Esophagus muscularis mucosa (tissue), 4 donors: ENCODE measurements at regions not wholly inside any gene's neighbourhood (a gene's known extent, or its start where the extent isn't known, plus 50 kb on each side); places are given as distances from the start of the nearest gene placed in this dataset.
A peak's percentile ranks its signal among the peaks of the same experiment; 100 is the strongest.

Experiments used
- DNase-seq: peaks from one replicate; pipeline ENCODE4 v3.0.0-alpha.2; 2017; ENCODE audit errors: extremely low spot score
- H3K27ac ChIP-seq, 4 donors: fragments of 200-600 bp; sonication (generic); replicated peaks in 1 of 4; 1 replicate in 3 of 4; 2 replicates in 1 of 4; pipeline ENCODE4 v1.5.1; 2016 to 2019; ENCODE audit warnings: mild to moderate bottlenecking in 1 of 4
- H3K27me3 ChIP-seq, 4 donors: fragments of 200-600 bp; sonication (generic); one replicate each; pipeline versions ENCODE4 v1.5.1 to v1.6.0; 2016 to 2019
- H3K36me3 ChIP-seq, 4 donors: fragments of 200-600 bp; sonication (generic); one replicate each; pipeline ENCODE4 v1.5.1; 2016 to 2019
- H3K4me1 ChIP-seq, 4 donors: fragments of 200-600 bp; sonication (generic); one replicate each; pipeline ENCODE4 v1.5.1; 2016 to 2019
- H3K4me3 ChIP-seq, 4 donors: fragments of 200-600 bp; sonication (generic); 1 replicate in 2 of 4; 2 replicates in 2 of 4; pipeline ENCODE4 v1.5.1; 2016 to 2019; ENCODE audit warnings: mild to moderate bottlenecking in 4 of 4, moderate library complexity in 1 of 4
- H3K9me3 ChIP-seq, 4 donors: fragments of 200-600 bp; sonication (generic); 1 replicate in 3 of 4; 2 replicates in 1 of 4; pipeline ENCODE4 v1.5.1; 2016 to 2019
- EP300 ChIP-seq: sonication (generic); formaldehyde crosslinking; IDR thresholded peaks from one replicate; pipeline ENCODE4 v1.6.1; 2017; ENCODE audit warnings: antibody characterized with exemption
- POLR2A ChIP-seq: fragments of 450-650 bp; IDR thresholded peaks from one replicate; pipeline ENCODE4 v1.6.1; 2017; ENCODE audit warnings: antibody characterized with exemption, moderate library complexity, mild to moderate bottlenecking, low read depth
- POLR2AphosphoS5 ChIP-seq, 2 donors: sonication (generic); formaldehyde crosslinking; IDR thresholded peaks; one replicate each; pipeline ENCODE4 v1.6.1; 2017; ENCODE audit warnings: antibody characterized with exemption in 2 of 2
- WGBS: methylation state at CpG from one replicate; pipeline ENCODE4 v1.1.5; 2018; 5-methylcytosine and 5-hydroxymethylcytosine counted together
- intact Hi-C: fragments of 100-400 bp; cut with DNase I; formaldehyde crosslinking; loops from one replicate; pipeline ENCODE4 v1.15.1; 2023
- TF ChIP-seq, protein P1 (sequence below), 3 experiments: fragments of 200-600 bp in 2 of 3; fragments of 450-650 bp in 1 of 3; sonication (generic) in 2 of 3; IDR thresholded peaks; one replicate each; pipeline ENCODE4 v1.5.1; 2017 to 2019; ENCODE audit warnings: antibody characterized with exemption in 3 of 3, mild to moderate bottlenecking in 2 of 3, moderate library complexity in 1 of 3

DNA sequence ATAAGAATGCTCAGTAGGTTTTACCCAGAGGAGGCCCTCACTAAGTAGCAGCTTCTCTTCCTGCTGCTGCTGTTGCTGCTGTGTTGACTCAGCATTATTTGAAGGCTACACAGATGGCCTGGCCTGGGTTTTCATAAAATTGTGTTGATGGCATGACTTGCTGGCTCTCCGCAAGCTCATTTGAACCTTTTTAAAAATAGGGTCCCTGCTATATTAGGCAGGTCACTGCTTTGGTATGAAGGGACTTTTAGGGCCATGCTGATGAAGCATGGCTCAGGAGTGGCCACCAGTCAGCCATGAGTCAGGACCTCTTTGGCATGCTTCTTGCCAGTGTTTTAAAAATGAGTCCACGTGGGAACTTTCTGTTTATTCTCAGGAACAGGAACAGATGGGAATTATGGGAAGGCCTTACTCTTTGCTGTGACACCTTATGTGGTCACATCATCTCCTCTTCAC, 128.7 kb downstream of the MID1IP1 start:
- no peaks in the 10 kb centered on the region for H3K36me3 ChIP-seq
- H3K27ac ChIP-seq: peak overlapping the region in 1 of 4 donors; percentile 10
- no peak for DNase-seq
- WGBS: 26% methylated on average over 2 of the region's 2 CpGs
- intact Hi-C loops: no loop called here
- no peaks in the 10 kb centered on the region for H3K27me3 ChIP-seq
- H3K9me3 ChIP-seq: no peaks in the 10 kb centered on the region
- TF ChIP-seq POLR2AphosphoS5 (IDR thresholded peaks at IDR 0.05) (peak in 1 of 2 donors; percentile 30), POLR2A (no peak), EP300 (peak; percentile 5)
- TF ChIP-seq, protein P1, sequence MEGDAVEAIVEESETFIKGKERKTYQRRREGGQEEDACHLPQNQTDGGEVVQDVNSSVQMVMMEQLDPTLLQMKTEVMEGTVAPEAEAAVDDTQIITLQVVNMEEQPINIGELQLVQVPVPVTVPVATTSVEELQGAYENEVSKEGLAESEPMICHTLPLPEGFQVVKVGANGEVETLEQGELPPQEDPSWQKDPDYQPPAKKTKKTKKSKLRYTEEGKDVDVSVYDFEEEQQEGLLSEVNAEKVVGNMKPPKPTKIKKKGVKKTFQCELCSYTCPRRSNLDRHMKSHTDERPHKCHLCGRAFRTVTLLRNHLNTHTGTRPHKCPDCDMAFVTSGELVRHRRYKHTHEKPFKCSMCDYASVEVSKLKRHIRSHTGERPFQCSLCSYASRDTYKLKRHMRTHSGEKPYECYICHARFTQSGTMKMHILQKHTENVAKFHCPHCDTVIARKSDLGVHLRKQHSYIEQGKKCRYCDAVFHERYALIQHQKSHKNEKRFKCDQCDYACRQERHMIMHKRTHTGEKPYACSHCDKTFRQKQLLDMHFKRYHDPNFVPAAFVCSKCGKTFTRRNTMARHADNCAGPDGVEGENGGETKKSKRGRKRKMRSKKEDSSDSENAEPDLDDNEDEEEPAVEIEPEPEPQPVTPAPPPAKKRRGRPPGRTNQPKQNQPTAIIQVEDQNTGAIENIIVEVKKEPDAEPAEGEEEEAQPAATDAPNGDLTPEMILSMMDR (IDR thresholded peaks at IDR 0.05): no peak
- peaks cover 0 to 9% (median 0%) of the 10 kb centered on the region in 4 donors for H3K4me1 ChIP-seq
- no peak overlapping the region for H3K4me3 ChIP-seq

GRCh38 chrX:38930474-38930873, 129.2 kb downstream of the MID1IP1 start:
- Histone ChIP-seq H3K27ac (no peak overlapping the region), H3K4me3 (no peak overlapping the region), H3K36me3 (no peaks in the 10 kb centered on the region), H3K4me1 (peaks cover 0 to 9% (median 0%) of the 10 kb centered on the region in 4 donors), H3K9me3 (no peaks in the 10 kb centered on the region), H3K27me3 (no peaks in the 10 kb centered on the region)
- 70% methylated on average over 2 of the region's 2 CpGs for WGBS
- no peak for TF ChIP-seq POLR2AphosphoS5 (IDR thresholded peaks at IDR 0.05)
- TF ChIP-seq, protein P1 (IDR thresholded peaks at IDR 0.05): no peak
- no peak for TF ChIP-seq EP300
- no peak for TF ChIP-seq POLR2A
- intact Hi-C loops: no loop called here
- DNase-seq: no peak

DNA sequence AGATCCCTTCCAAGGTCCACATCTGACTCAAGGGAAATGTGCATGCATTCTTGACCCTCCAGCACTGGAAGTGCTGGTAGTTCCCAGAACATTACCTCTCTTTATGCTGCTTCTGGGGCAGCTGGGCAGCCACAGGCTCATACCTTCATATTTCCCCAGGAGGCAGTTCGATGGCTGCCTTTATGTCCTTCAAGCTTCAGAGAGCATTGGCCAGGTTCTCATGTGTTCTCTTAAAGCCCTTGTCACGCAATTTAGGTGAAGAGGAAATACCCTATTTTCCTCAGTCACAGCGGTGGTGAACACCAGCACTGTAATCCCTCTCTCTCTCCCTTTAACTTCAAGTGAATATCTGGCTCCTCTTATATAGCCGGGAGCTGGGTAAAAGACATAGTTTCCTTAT, 134.3 kb downstream of the MID1IP1 start:
- Histone ChIP-seq H3K27ac (no peak overlapping the region), H3K4me3 (no peak overlapping the region), H3K9me3 (no peaks in the 10 kb centered on the region), H3K27me3 (no peaks in the 10 kb centered on the region), H3K36me3 (no peaks in the 10 kb centered on the region), H3K4me1 (peaks cover 0 to 11% (median 0%) of the 10 kb centered on the region in 4 donors)
- intact Hi-C loops: no loop called here
- no peak for DNase-seq
- TF ChIP-seq POLR2AphosphoS5 (IDR thresholded peaks at IDR 0.05) (no peak), POLR2A (no peak)
- TF ChIP-seq, protein P1 (IDR thresholded peaks at IDR 0.05): no peak
- WGBS: 72% methylated on average over 4 of the region's 4 CpGs

GRCh38 chrX:38937400-38937799, 136.1 kb downstream of the MID1IP1 start:
- Histone ChIP-seq H3K4me1 (peaks cover 0 to 17% (median 0%) of the 10 kb centered on the region in 4 donors), H3K36me3 (no peaks in the 10 kb centered on the region), H3K9me3 (no peaks in the 10 kb centered on the region), H3K4me3 (no peak overlapping the region), H3K27me3 (no peaks in the 10 kb centered on the region), H3K27ac (no peak overlapping the region)
- TF ChIP-seq EP300: no peak
- TF ChIP-seq, protein P1 (IDR thresholded peaks at IDR 0.05): no peak
- TF ChIP-seq POLR2AphosphoS5 (IDR thresholded peaks at IDR 0.05): no peak
- no peak for TF ChIP-seq POLR2A
- no peak for DNase-seq
- intact Hi-C loops: no loop called here

GRCh38 chrX:38937926-38938325, 136.7 kb downstream of the MID1IP1 start:
- Histone ChIP-seq H3K4me1 (peaks cover 0 to 17% (median 0%) of the 10 kb centered on the region in 4 donors), H3K9me3 (peaks cover 0 to 5% (median 0%) of the 10 kb centered on the region in 4 donors), H3K27me3 (no peaks in the 10 kb centered on the region), H3K36me3 (no peaks in the 10 kb centered on the region), H3K4me3 (no peak overlapping the region), H3K27ac (no peak overlapping the region)
- intact Hi-C loops: no loop called here
- no peak for DNase-seq
- 53% methylated on average over 3 of the region's 3 CpGs for WGBS
- no peak for TF ChIP-seq POLR2AphosphoS5 (IDR thresholded peaks at IDR 0.05)
- TF ChIP-seq, protein P1 (IDR thresholded peaks at IDR 0.05): no peak
- TF ChIP-seq POLR2A: no peak
- TF ChIP-seq EP300: no peak
